Activated T-cell treated with anti-CD3 and anti-CD28 coated beads for 48 hours (primary cell): ENCODE measurements at regions not wholly inside any gene's neighbourhood (a gene's known extent, or its start where the extent isn't known, plus 50 kb on each side); places are given as distances from the start of the nearest gene placed in this dataset.

Experiments
- DNase-seq: peaks from one replicate; pipeline ENCODE4 v3.0.0-alpha.2; 2020; ENCODE audit warnings: low read depth

DNA sequence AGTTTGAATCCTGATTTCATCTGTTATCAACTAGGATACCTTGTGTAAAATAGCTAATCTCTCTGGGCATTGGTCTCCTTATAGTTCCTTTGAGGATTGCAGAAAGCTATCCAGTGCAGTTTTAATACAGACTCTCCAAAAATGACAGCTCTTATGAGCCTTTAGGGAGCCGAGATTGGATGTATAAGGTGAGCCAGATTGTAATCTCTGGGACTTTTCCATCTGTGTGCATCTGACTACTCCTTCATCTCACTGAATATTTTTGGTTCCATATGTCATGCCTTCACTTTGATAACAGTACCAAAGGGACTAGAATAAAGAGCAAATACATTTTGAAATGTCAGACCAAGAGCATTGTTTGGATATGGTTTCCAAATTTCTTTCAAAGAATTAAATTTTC lies 367.2 kb downstream of the TMEM232 start:
- DNase-seq, result no peak

GRCh38 chr5:110361471-110361870 lies 365.0 kb downstream of the TMEM232 start:
- DNase-seq, result no peak

- no peak for DNase-seq
Observed at GRCh38 chr5:110362261-110362660, 364.2 kb downstream of the TMEM232 start.

DNA sequence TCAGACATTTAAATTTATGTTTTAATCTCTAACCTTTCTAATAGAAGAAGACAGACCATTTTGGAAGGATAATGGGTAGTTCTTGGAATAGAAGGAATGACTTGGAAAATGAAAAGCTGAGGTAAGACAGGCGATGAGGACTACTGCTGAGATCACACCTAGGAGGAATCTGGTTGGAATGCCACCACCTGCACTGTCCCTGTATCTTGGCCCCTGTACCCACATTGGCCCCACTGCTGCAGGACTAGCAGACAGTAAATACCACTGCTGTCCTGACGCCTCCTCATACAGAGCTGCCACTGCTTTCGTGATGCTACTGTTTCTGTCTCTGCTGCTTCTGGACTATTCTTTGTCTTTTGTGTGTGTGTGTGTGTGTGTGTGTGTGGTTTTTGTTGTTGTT lies 359.8 kb downstream of the TMEM232 start:
- no peak for DNase-seq
